ENCODE measurements at regions not wholly inside any gene's neighbourhood (a gene's known extent, or its start where the extent isn't known, plus 50 kb on each side); places are given as distances from the start of the nearest gene placed in this dataset.
A peak's percentile ranks its signal among the peaks of the same experiment; 100 is the strongest.

DNA sequence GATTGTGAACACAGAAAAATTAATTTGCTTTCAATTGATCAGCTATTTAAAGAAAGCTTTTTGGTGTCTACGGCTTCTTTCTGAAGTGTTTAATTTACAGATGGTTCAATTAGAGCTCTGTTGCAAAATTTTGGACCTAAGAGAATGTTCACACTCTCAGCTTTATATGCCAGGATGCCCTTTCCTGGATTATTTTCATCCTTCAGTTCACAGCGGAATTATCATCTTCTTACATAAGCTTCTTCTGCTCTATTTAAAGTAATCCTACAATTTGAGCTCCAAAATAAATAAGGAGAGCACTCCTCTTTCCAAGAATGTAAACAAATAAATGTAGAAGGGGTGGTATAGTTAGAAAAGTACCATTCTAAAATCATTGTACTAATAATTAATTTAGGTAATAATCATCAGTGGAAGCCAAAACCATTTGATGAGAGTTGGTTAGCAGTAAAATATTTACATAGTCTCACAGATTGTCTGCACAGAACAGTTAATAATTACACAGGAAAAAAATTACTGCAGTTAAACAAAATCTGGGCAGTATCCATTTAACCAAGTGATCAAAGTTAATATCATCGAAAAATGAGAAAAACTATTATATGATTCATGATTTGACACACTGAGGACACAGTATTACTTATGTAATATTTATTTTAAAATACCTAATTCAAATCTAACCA is 298.0 kb upstream of the TMEM229A start:
- DNase-seq (ENCODE audit: low spot score) = no peak

DNA sequence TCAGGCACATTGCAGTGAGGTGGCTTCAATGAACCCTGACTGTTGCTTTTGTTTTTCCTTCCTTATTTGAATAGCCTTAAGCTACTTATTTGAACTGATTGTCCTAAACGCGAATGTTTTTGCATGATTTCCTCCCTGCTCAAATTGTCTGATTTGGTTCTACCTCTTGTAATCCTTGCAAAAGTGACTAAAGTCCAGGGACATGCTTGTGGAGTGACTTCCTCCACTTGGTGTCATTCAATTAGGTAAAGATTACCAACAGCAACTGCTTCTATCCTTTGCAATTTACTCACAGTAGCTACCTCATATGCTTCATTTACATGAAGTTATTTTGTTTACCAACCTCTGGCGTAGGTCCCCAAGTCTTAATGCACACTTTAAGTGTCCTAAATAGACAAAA is 295.9 kb upstream of the TMEM229A start:
- no peak for DNase-seq (ENCODE audit: low spot score)

DNA sequence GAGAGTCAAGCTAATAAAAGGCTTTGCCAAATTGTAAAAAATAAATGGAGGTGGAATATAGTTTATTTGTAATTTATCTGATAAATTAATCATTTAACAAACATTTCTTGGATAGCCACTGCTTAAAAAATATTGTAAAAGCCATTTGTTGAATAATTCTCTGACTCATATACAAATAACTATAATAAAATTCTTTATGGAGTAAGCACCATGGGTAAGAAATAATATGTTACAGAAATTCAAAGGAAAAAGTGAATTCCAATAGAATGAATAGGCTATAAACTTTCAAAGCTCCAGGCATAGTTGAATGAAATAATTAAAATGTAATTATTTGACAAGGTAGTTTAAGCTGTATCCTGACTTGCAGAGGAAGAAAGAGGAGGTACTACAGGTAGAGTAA is 291.4 kb upstream of the TMEM229A start:
- DNase-seq (ENCODE audit: low spot score) = no peak

DNA sequence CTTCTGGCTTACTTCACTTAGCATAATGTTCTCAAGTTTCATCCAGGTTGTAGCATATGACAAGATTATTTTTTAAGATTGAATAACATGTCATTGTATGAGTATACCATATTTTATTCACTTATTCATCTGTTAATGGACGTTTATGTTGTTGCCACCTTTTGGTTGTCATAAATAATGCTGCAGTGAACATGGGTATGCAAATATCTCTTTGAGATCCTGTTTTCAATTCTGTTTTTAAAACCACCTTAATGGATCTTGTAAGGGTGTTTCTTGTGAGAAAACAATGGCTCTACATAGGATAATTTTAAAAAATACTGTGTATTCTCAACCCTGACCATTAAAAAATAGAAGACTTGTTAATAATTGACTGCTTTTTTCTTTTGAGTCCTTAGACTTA is 290.7 kb upstream of the TMEM229A start:
- DNase-seq (ENCODE audit: low spot score) = no peak

DNA sequence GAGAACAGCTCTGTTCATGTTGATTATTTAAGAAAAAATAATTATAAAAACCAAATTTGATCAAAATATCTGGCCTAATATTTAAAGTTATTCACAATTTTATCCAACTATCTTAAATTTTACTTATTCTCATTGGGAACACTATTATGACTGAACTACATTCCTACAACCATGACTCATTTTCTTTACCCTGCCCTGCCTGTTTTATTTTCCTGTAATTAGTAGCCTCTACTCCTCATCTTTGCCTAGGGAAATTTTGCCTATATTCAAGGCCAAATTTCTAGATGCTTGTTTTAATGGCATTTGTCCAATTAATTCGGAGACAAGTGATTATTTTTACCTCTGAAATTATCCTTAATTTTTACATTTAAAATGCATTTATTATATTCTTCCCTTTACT is 289.7 kb upstream of the TMEM229A start:
- no peak for DNase-seq (ENCODE audit: low spot score)

DNA sequence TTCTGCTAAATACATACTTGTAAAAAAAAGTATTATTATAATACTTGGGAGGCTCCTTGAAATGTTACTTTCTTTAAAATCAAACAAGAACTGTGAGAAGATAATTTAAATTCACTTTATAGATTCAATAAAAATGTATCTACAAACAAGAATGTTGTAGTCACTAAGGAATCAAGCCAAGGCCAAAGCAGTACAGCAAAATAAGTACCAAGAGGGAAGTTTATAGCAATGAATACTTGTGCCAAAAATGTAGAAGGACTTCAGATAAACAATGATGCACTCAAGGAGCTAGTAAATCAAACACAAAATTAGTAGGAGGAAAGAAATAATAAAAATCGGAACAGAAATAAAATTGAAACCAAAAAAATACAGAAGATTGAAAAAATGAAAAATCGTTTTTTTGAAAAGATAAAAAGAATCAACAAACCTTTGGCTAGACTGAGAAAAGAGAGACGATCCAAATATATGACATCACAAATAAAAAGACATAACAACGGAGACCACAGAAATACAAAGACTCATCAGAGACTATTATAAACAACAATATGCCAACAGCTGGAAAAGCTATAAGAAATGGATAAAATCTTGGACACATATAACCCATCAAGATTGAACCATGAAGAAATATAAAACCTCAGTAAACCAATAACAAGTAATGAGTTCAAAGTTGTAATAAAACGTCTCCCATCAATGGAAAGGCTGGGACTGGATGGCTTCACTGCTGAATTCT is 286.0 kb upstream of the TMEM229A start:
- DNase-seq (ENCODE audit: low spot score) = no peak

DNA sequence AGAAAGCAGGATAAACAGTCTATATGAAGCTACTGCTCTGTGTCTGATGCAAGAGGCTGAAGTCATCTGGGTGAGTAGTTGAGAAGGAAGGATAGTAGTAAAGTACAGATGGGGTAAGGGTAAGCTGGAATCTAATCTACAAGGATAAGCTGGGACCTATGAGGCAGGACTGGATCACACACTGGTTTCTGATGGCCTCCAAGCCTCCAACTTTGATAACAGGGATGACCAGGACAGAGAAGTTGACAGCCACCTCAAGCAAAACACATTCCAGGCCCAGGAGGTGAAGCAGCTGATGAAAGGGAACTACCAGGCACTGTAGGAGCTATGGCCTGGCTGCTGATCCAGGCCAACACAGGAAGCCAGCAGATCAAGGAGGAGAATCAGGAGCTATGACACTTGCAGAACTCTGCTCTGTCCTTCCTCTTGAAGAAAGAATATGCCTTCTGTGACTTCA is 278.1 kb upstream of the TMEM229A start:
- no peak for DNase-seq (ENCODE audit: low spot score)

DNA sequence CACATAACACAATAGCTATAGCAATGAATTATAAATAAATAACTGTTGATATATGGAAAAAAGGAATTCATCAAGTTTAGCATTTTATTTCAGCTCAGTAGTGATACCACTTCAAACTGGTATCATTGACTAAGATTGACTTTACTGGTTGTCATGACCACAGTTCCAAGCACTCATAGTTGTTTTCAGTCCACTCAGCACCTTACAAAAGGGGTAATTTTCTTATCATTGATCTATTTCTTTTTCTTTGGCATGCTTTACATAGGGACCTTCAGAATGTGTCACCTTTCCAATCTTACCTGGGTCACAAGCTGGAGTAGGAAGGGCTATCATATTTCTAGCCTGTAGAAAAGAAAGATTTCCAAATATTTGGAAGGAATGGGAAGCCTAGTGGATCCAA is 275.5 kb upstream of the TMEM229A start:
- DNase-seq (ENCODE audit: low spot score) = no peak

DNA sequence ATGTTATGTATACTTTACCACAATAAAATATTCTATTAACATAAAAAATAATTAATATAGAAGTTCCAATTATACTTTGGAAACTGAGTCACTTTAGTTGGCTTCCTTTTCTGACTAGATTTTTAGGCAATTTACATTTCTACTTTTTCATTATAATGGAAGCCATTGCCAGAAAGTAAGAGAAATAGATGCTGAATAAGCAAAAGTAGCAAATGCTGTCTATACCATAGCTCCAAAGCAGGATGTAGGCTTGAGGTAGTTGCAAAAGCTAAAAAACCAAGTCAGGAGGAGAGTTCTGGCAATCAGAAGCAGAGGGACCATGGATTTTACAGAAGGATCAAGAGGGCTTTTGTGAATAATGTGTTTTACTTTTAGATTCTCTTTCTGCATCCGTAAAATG is 262.4 kb upstream of the TMEM229A start:
- no peak for DNase-seq (ENCODE audit: low spot score)

DNA sequence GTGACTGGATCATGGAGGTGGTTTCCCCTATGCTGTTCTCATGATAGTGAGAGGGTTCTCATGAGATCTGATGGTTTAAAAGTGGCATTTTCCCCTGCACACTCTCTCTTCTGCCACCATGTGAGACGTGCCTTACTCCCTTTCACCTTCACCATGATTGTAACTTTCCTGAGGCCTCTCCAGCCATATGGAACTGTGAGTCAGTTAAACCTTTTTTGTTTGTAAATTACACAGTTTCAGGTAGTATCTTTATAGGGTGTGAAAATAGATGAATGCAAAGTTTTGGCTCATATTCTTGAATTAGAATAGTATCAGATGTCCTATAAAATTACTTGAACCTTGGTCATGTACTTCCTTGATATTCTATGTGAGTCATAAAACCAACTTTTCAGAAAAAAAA is 252.1 kb upstream of the TMEM229A start:
- no peak for DNase-seq (ENCODE audit: low spot score)

DNA sequence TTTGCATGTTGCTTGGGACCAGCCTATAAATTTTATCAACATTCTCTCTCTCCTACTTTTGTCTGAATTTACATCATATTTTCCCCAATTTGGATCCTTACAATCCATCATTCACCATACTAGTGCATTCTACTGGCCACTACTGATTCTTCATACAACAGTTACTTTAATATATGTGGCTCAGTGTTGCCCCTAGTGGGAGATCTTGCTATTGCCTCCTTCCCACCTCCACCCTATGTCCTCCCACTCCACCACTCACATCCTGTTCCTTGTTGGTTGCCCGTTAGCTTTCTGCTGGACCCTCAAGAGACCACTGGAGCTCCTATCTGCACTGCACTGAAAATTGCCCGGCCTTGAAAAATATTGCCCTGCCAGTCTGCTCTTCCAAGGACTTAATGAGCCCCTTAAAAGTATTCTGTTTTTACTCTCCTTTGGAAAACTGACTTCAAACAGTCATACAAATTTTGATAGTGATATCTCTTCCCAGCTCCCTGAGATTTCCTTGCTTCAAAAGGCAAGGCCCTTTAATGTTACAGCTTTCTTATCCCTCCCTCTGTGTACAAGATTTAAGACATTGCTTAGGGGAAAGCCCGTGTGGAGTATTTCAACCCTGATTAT is 243.2 kb upstream of the TMEM229A start:
- DNase-seq (ENCODE audit: low spot score) = peak; percentile 6

DNA sequence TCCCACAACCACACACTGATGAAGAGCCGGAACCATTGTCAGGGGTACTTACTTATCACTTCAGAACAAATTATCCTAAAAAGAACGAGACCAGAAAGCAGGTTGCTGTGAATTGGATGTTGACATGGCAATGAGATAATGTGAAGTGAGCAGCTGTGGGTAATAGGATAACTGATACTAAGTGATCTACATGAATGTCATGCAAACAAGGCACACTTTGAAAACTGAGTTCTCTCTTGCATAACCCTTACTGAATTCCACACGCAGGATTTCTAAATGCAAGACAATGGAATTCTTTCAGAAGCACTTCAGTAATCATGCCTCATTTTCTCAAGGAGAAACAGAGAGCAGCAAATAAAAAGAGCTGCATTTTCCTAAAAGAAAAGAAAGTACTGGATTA is 242.5 kb upstream of the TMEM229A start:
- DNase-seq (ENCODE audit: low spot score) = no peak

DNA sequence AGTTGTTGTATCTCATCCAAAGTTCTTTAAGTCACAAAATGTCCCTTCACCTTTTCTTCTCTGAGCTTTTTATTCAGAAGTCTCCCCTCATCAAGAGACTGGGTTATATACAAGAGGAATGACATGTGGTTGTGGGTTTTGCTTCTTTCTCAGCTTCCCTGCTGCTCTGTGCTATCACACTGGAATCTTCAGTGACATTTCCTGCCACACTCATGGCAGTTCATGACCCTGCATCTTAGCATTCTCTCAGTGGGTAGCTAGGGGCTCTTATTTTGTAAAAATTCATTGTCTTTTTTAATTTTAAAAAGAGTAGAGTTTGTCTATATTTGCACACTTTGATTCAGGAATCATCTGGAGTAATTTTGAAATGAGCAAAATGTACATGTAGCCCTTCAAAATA is 236.9 kb upstream of the TMEM229A start:
- no peak for DNase-seq (ENCODE audit: low spot score)

DNA sequence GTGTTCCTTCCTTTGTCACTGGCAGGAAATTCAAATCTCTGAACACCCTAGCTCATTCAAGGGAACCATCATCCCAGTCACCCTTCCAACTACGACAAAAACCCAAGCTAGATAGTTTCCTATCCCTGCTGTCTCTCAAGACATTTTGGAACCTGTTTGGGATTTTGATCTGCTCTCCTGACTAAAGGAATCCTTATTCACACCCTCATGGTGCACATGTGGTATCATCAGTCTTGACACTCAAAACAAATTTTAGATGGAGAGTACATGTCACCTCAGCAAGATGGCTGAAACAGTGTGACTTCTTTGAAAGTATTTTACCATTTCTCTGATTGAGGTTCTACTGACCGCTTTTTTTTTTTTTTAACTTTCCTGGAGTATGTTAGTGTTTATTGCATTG is 234.3 kb upstream of the TMEM229A start:
- no peak for DNase-seq (ENCODE audit: low spot score)

DNA sequence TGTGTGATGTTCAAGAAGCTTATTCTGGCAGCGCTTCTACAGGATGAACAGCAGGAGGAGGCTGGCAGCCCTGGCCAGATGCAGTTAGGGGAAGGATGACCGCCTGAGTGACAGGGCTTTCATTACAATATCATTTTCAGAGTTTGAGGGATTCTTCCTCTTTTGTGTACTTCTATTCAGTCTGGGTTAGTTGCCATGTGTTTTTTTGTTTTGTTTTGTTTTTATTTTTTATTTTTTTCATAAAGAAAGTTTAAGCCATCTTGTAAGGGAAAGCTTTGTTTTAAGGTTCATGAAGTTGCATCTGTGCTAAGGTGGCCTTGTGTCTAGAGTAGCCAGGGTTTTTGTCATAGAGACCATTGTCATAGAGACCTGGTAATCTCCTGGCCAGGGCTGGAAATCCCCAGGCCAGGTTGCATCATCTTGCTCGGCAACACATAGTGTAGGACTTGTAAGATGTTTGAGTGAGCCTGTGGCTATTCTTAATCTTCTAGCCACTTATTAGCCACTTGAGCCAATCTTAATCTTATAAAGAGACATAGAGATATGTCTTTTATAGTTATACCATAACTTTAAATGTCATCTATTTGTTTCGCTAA is 230.5 kb upstream of the TMEM229A start:
- no peak for DNase-seq (ENCODE audit: low spot score)

DNA sequence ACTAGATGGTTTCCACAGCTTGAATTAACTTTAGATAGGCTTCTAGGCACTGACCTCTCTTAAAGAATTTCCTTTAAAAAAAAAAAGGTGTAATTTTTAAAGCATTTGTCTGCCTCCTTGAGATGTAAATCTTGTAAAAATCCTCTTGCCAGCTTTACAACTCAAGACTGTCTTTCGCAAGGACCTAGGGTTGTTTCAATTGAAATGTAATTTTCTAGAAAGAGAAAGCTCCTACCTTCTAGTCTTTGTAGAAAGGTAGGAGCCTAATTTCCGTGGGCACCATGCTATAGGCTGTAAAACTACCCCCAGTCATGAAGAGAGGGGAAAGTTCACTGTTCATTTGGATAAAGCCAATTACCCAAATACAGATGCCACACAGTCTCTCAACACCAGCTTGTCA is 228.8 kb upstream of the TMEM229A start:
- no peak for DNase-seq (ENCODE audit: low spot score)

DNA sequence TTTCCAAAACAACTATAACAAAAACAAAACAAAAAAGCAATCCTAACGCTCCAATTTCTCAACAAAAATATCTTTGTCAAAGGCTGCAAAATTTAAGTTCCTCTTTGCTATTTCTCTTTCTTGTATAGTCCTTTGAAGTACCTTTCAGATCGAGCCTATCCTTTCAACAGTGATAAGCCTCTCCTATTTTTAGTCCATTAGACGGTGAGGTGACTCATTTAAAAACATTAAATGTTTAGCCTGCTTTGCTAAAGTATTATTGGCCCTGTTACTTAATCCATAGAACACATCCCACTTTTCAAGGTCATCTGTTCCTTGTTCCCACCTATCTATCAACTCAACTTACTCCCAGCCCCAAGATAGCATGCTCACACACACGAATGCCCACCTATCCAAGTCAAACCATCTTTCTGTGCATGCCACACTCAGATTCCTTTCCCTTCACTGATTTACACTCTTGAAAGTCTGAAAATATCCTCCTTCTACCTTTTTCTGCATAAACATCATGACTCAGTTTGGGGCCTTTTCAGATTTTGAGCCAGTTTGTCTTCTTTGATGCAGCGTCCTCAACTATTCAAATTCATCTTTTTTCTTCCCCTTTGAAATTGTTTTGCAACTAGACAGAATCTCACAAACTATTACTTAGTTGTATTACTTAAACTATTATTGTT is 224.9 kb upstream of the TMEM229A start:
- no peak for DNase-seq (ENCODE audit: low spot score)

DNA sequence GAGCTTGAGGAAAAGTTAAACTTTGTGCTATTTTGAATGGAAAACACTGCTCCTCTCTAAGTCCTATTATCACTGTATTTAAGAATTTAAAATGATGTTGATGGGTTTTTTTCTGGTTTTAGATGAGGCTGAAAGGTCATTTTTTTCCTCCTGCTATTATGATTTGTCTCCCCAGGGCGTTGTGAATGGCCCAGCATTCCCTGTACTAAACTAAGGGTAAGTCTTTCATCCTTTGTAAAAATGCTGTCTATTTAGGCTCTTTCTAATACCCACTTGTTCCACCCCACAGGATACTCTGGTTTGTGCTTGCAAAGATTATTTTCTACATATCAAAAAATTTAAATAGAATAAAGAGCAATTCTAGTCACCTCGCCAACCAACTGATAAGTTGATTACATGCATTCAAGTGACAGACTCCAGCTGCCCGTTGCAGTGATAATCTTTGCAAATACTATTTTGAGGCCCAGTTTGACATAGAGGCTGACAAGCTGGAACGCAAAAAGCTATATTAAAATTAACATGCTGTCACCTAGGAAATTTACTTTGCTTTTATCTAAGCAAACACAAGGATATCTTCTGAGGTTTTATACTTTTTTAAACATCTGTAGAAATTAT is 222.3 kb upstream of the TMEM229A start:
- DNase-seq (ENCODE audit: low spot score) = no peak

DNA sequence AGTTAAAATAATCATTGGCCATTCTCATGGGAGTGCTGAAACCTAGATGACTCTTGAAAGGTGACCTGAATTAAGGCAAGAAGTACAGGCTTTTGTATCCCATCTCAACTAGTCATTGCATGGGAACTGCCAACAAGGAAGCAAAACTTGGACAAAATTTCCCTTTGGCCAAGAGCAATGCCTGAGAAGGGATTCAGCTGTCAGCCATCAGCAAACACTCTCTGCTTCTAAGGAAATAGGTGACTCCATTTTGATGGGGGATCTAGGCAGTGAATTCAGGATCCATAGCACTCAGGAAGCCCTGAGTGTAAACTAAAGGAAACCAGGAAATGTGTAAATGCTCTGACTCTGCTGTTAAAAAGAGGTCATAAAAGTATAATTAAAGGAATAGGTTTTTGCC is 221.5 kb upstream of the TMEM229A start:
- no peak for DNase-seq (ENCODE audit: low spot score)

DNA sequence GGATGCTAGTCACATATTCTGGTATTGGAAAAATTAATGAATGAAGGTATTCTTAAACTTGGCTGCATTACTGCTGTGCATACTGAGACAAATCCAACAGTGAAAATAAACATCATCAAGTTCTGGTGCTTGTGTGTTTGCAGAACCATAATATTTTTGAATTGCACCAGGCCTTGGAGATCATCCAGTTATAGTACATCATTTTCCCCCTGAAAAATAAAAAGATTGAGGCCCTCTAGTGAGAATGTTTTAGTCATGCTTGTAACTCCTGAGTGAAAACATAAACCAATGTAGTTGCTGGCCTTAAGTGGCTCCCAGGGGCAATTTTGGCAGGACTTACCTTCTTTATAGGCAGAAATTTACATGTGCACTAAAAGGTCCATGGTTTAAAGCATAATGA is 218.8 kb upstream of the TMEM229A start:
- DNase-seq (ENCODE audit: low spot score) = no peak

DNA sequence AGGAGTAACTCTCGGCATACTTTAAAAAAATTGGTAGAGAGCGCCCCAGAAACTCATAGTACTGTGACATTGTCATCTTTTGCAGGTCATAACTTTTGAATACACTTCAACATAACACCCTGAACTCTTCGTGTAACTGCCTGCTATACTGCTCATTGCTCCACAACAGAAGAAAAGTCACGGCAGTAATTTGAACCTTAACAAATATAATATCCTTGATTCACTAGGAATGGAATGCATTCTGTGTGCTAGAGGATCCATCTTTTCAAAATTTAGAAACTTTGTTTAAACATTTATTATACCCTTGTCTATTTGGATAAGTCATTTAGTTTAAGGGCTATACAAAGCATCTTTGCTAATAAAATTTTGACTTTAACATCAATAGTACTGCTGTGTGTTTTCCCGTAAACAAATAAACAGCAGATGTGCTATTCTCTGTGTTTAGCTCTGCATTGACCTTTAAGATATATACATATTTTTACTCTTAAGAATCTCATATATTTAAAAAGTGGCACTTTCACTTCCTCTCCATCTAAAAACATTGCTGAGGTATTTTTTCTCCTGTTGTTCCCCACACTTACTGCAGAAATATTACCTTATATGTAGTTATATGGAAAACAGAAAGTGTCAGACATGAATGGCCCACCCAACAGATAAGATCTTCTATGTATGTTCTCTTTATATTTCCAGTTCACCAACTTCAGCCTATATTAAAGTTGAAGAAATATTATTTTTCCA is 217.6 kb upstream of the TMEM229A start:
- no peak for DNase-seq (ENCODE audit: low spot score)

Measured in activated CD4-positive, alpha-beta T cell treated with anti-CD3 and anti-CD28 coated beads, Interleukin-2, Interleukin-4, amounts not matched to agents 100 ng/mL and 50 ng/mL, durations not matched to agents 16 hours and 8 hours (primary cell).